ENCODE measurements at regions not wholly inside any gene's neighbourhood (a gene's known extent, or its start where the extent isn't known, plus 50 kb on each side); places are given as distances from the start of the nearest gene placed in this dataset.
"Not testable (repeated sequence)": the region's sequence is repeated elsewhere in the genome, so short reads cannot be mapped to it uniquely, and the experiment has no call there.

GRCh38 chr4:114226179-114226578 is 246.7 kb upstream of the ARSJ start:
- Mint-ChIP-seq H3K4me3 (no peak overlapping the region), H3K4me1 (no peaks in the 10 kb centered on the region), H3K36me3 (no peaks in the 10 kb centered on the region), H3K9me3 (no peaks in the 10 kb centered on the region), H3K27ac (no peak overlapping the region), H3K27me3 (no peaks in the 10 kb centered on the region)

GRCh38 chr4:114226968-114227760 is 247.7 kb upstream of the ARSJ start:
- Mint-ChIP-seq H3K27ac (no peak overlapping the region), H3K4me1 (no peaks in the 10 kb centered on the region), H3K27me3 (no peaks in the 10 kb centered on the region), H3K36me3 (no peaks in the 10 kb centered on the region), H3K4me3 (no peak overlapping the region), H3K9me3 (no peaks in the 10 kb centered on the region)

GRCh38 chr4:114229706-114230105 is 250.3 kb upstream of the ARSJ start:
- no peaks in the 10 kb centered on the region for H3K4me1 Mint-ChIP-seq
- H3K36me3 Mint-ChIP-seq, result no peaks in the 10 kb centered on the region
- H3K27me3 Mint-ChIP-seq, result no peaks in the 10 kb centered on the region
- H3K4me3 Mint-ChIP-seq, result no peak overlapping the region
- peaks cover 0 to 1% (median 0%) of the 10 kb centered on the region in 3 donors for H3K9me3 Mint-ChIP-seq
- no peak overlapping the region for H3K27ac Mint-ChIP-seq

- no peaks in the 10 kb centered on the region for H3K27me3 Mint-ChIP-seq
- no peak overlapping the region for H3K27ac Mint-ChIP-seq
- H3K4me3 Mint-ChIP-seq, result no peak overlapping the region
- H3K4me1 Mint-ChIP-seq, result no peaks in the 10 kb centered on the region
- no peaks in the 10 kb centered on the region for H3K36me3 Mint-ChIP-seq
- peaks cover 0 to 1% (median 0%) of the 10 kb centered on the region in 3 donors for H3K9me3 Mint-ChIP-seq
Measured at GRCh38 chr4:114236171-114236769, 256.8 kb upstream of the ARSJ start.

- H3K27ac Mint-ChIP-seq, result no peak overlapping the region
- H3K27me3 Mint-ChIP-seq, result no peaks in the 10 kb centered on the region
- H3K4me3 Mint-ChIP-seq, result no peak overlapping the region
- peaks cover 0 to 2% (median 0%) of the 10 kb centered on the region in 3 donors for H3K9me3 Mint-ChIP-seq
- peaks cover 2% of the 10 kb centered on the region for H3K36me3 Mint-ChIP-seq
- no peaks in the 10 kb centered on the region for H3K4me1 Mint-ChIP-seq
Measured at GRCh38 chr4:114237997-114238396, 258.6 kb upstream of the ARSJ start.

- Mint-ChIP-seq H3K9me3 (no peaks in the 10 kb centered on the region), H3K27ac (no peak overlapping the region), H3K36me3 (no peaks in the 10 kb centered on the region), H3K4me1 (no peaks in the 10 kb centered on the region), H3K4me3 (no peak overlapping the region), H3K27me3 (peaks cover 2% of the 10 kb centered on the region)
Measured at GRCh38 chr4:114249561-114249960, 270.1 kb upstream of the ARSJ start.

- peaks cover 2% of the 10 kb centered on the region for H3K27me3 Mint-ChIP-seq
- H3K36me3 Mint-ChIP-seq, result no peaks in the 10 kb centered on the region
- H3K4me1 Mint-ChIP-seq, result no peaks in the 10 kb centered on the region
- H3K27ac Mint-ChIP-seq, result no peak overlapping the region
- no peaks in the 10 kb centered on the region for H3K9me3 Mint-ChIP-seq
- no peak overlapping the region for H3K4me3 Mint-ChIP-seq
Measured at GRCh38 chr4:114249976-114250375, 270.5 kb upstream of the ARSJ start.

GRCh38 chr4:114250439-114250891 is 271.0 kb upstream of the ARSJ start:
- H3K27ac Mint-ChIP-seq, result no peak overlapping the region
- no peaks in the 10 kb centered on the region for H3K4me1 Mint-ChIP-seq
- H3K36me3 Mint-ChIP-seq, result no peaks in the 10 kb centered on the region
- no peak overlapping the region for H3K4me3 Mint-ChIP-seq
- H3K9me3 Mint-ChIP-seq, result no peaks in the 10 kb centered on the region
- H3K27me3 Mint-ChIP-seq, result peaks cover 2% of the 10 kb centered on the region

GRCh38 chr4:114251020-114251419 is 271.6 kb upstream of the ARSJ start:
- Mint-ChIP-seq H3K27ac (no peak overlapping the region), H3K36me3 (no peaks in the 10 kb centered on the region), H3K27me3 (peaks cover 2% of the 10 kb centered on the region), H3K4me3 (no peak overlapping the region), H3K4me1 (no peaks in the 10 kb centered on the region), H3K9me3 (no peaks in the 10 kb centered on the region)

GRCh38 chr4:114252499-114252898 is 273.1 kb upstream of the ARSJ start:
- Mint-ChIP-seq H3K4me3 (no peak overlapping the region), H3K4me1 (no peaks in the 10 kb centered on the region), H3K9me3 (no peaks in the 10 kb centered on the region), H3K27me3 (no peaks in the 10 kb centered on the region), H3K36me3 (no peaks in the 10 kb centered on the region), H3K27ac (no peak overlapping the region)

- Mint-ChIP-seq H3K27me3 (no peaks in the 10 kb centered on the region), H3K9me3 (no peaks in the 10 kb centered on the region), H3K4me1 (no peaks in the 10 kb centered on the region), H3K27ac (no peak overlapping the region), H3K4me3 (no peak overlapping the region), H3K36me3 (no peaks in the 10 kb centered on the region)
Measured at GRCh38 chr4:114257501-114257900, 278.1 kb upstream of the ARSJ start.

GRCh38 chr4:114262421-114262820 is 283.0 kb upstream of the ARSJ start:
- H3K36me3 Mint-ChIP-seq, H3K27ac Mint-ChIP-seq, H3K27me3 Mint-ChIP-seq, H3K9me3 Mint-ChIP-seq, H3K4me1 Mint-ChIP-seq, H3K4me3 Mint-ChIP-seq: not testable (repeated sequence)

GRCh38 chr4:114263233-114263632 is 283.8 kb upstream of the ARSJ start:
- no peak overlapping the region for H3K27ac Mint-ChIP-seq
- no peaks in the 10 kb centered on the region for H3K4me1 Mint-ChIP-seq
- no peaks in the 10 kb centered on the region for H3K36me3 Mint-ChIP-seq
- H3K27me3 Mint-ChIP-seq, result no peaks in the 10 kb centered on the region
- H3K9me3 Mint-ChIP-seq, result no peaks in the 10 kb centered on the region
- H3K4me3 Mint-ChIP-seq, result no peak overlapping the region

GRCh38 chr4:114264452-114264851 is 285.0 kb upstream of the ARSJ start:
- Mint-ChIP-seq H3K27ac (no peak overlapping the region), H3K27me3 (no peaks in the 10 kb centered on the region), H3K9me3 (no peaks in the 10 kb centered on the region), H3K36me3 (no peaks in the 10 kb centered on the region), H3K4me3 (no peak overlapping the region), H3K4me1 (no peaks in the 10 kb centered on the region)

GRCh38 chr4:114264877-114265291 is 285.4 kb upstream of the ARSJ start:
- Mint-ChIP-seq H3K4me3 (no peak overlapping the region), H3K27me3 (no peaks in the 10 kb centered on the region), H3K27ac (no peak overlapping the region), H3K9me3 (no peaks in the 10 kb centered on the region), H3K36me3 (no peaks in the 10 kb centered on the region), H3K4me1 (peaks cover 0 to 1% (median 0%) of the 10 kb centered on the region in 3 donors)

GRCh38 chr4:114265342-114265741 is 285.9 kb upstream of the ARSJ start:
- Mint-ChIP-seq H3K4me1 (peaks cover 0 to 1% (median 0%) of the 10 kb centered on the region in 3 donors), H3K27me3 (no peaks in the 10 kb centered on the region), H3K9me3 (no peaks in the 10 kb centered on the region), H3K36me3 (no peaks in the 10 kb centered on the region), H3K4me3 (no peak overlapping the region), H3K27ac (no peak overlapping the region)
